Mesendoderm (in vitro differentiated cells): ENCODE measurements at regions not wholly inside any gene's neighbourhood (a gene's known extent, or its start where the extent isn't known, plus 50 kb on each side); places are given as distances from the start of the nearest gene placed in this dataset.

ENCODE experiments used
- DNase-seq: peaks from one replicate; pipeline ENCODE4 v3.0.0; 2013
- H2AK5ac ChIP-seq: 2 replicates; pipeline ENCODE4 v1.6.1; 2013; ENCODE audit warnings: low read length, inconsistent platforms
- H2BK120ac ChIP-seq: 2 replicates; pipeline ENCODE4 v1.6.1; 2013; ENCODE audit warnings: low read depth, mild to moderate bottlenecking, low read length, moderate library complexity, mixed read lengths
- H2BK15ac ChIP-seq: replicated peaks from 2 replicates; pipeline ENCODE4 v1.6.1; 2013; ENCODE audit warnings: low read depth, mild to moderate bottlenecking, moderate library complexity
- H2BK5ac ChIP-seq: 2 replicates; pipeline ENCODE4 v1.6.1; 2013; ENCODE audit warnings: low read length, inconsistent platforms
- H3K18ac ChIP-seq: 2 replicates; pipeline ENCODE4 v1.6.1; 2013; ENCODE audit warnings: mild to moderate bottlenecking, low read length, mixed read lengths
- H3K23ac ChIP-seq: one replicate; pipeline ENCODE4 v1.6.1; 2013; ENCODE audit warnings: low read length
- H3K27ac ChIP-seq: 2 replicates; pipeline ENCODE4 v1.5.1; 2013; ENCODE audit warnings: low read depth, mild to moderate bottlenecking, inconsistent platforms, low read length, moderate library complexity
- H3K27me3 ChIP-seq: 2 replicates; pipeline ENCODE4 v1.6.1; 2013; ENCODE audit warnings: low read length, control low read depth, mild to moderate bottlenecking, inconsistent platforms; ENCODE audit not compliant: insufficient read depth, poor library complexity
- H3K36me3 ChIP-seq: 2 replicates; pipeline ENCODE4 v1.6.1; 2013; ENCODE audit warnings: low read length, inconsistent platforms; ENCODE audit not compliant: control insufficient read depth, insufficient read depth
- H3K4ac ChIP-seq: one replicate; pipeline ENCODE4 v1.6.1; 2013; ENCODE audit warnings: low read depth, mild to moderate bottlenecking, low read length, moderate library complexity
- H3K4me1 ChIP-seq: 2 replicates; pipeline ENCODE4 v1.6.1; 2013; ENCODE audit warnings: low read depth, low read length, inconsistent platforms; ENCODE audit not compliant: control insufficient read depth
- H3K4me2 ChIP-seq: 2 replicates; pipeline ENCODE4 v1.6.1; 2013; ENCODE audit warnings: low read length
- H3K4me3 ChIP-seq: 2 replicates; pipeline ENCODE4 v1.5.1; 2013; ENCODE audit warnings: mild to moderate bottlenecking, low read length
- H3K56ac ChIP-seq: one replicate; pipeline ENCODE4 v1.6.1; 2013; ENCODE audit warnings: low read length
- H3K79me1 ChIP-seq: 2 replicates; pipeline ENCODE4 v1.6.1; 2013; ENCODE audit warnings: low read length, inconsistent platforms
- H3K79me2 ChIP-seq: 2 replicates; pipeline ENCODE4 v1.6.1; 2013; ENCODE audit warnings: mild to moderate bottlenecking, low read length; ENCODE audit not compliant: control insufficient read depth, insufficient read depth
- H3K9ac ChIP-seq: 2 replicates; pipeline ENCODE4 v1.6.1; 2013; ENCODE audit warnings: low read length, inconsistent platforms
- H4K5ac ChIP-seq: one replicate; pipeline ENCODE4 v1.6.1; 2013; ENCODE audit warnings: low read length
- H4K8ac ChIP-seq: one replicate; pipeline ENCODE4 v1.6.1; 2013; ENCODE audit warnings: low read depth, mild to moderate bottlenecking, control low read depth, low read length, moderate library complexity
- WGBS: extraction: QIAGEN DNeasy Blood & Tissue Kit; methylation state at CpG from one replicate; pipeline ENCODE4 v1.1.7; 2013; ENCODE audit warnings: low lambda C conversion rate, missing lambda C conversion rate; ENCODE audit not compliant: insufficient coverage; ENCODE audit errors: extremely low coverage; 5-methylcytosine and 5-hydroxymethylcytosine counted together

DNA sequence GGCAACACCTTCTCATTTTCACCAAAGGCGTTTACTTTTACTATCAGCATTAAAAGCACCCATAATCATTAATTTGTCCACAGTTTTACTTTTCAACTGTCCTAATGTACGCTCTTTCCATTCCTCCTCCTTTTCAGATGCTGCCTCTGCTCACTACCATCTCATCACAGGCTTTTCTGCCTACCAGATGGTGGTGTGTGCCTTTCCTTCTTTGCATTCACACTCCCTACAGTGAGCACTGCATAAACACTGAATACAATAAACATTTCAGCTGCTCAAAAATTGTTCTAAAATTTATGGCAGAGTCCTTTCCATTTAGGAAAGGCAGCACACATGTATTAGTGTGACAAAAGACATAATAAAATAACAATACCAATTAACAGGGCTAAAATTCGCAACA lies 435.7 kb downstream of the GXYLT1 start:
- Histone ChIP-seq H3K4ac (no peak overlapping the region), H4K5ac (no peak overlapping the region), H3K4me3 (no peak overlapping the region), H3K56ac (no peak overlapping the region), H3K79me1 (no peaks in the 10 kb centered on the region), H3K27ac (no peak overlapping the region), H2AK5ac (no peak overlapping the region), H3K27me3 (no peaks in the 10 kb centered on the region), H3K9ac (no peak overlapping the region), H3K18ac (no peak overlapping the region), H2BK15ac (peak overlapping the region; percentile 36), H3K23ac (no peak overlapping the region), H4K8ac (no peak overlapping the region), H3K36me3 (no peaks in the 10 kb centered on the region), H3K79me2 (no peaks in the 10 kb centered on the region), H3K4me1 (peaks cover 5% of the 10 kb centered on the region), H2BK120ac (no peak overlapping the region), H2BK5ac (no peak overlapping the region), H3K4me2 (no peak overlapping the region)
- no CpG with 5 or more reads among the region's 3 CpGs for WGBS
- peak; percentile 37 for DNase-seq

- Histone ChIP-seq H2AK5ac (no peak overlapping the region), H3K4me3 (no peak overlapping the region), H3K18ac (no peak overlapping the region), H4K5ac (no peak overlapping the region), H3K56ac (no peak overlapping the region), H3K79me2 (no peaks in the 10 kb centered on the region), H3K4me2 (no peak overlapping the region), H3K23ac (no peak overlapping the region), H2BK15ac (no peak overlapping the region), H3K9ac (no peak overlapping the region), H3K27ac (no peak overlapping the region), H3K36me3 (no peaks in the 10 kb centered on the region), H2BK5ac (no peak overlapping the region), H3K79me1 (no peaks in the 10 kb centered on the region), H2BK120ac (no peak overlapping the region), H3K4ac (no peak overlapping the region), H3K27me3 (no peaks in the 10 kb centered on the region), H3K4me1 (peaks cover 5% of the 10 kb centered on the region), H4K8ac (no peak overlapping the region)
- DNase-seq: no peak
- no CpG with 5 or more reads among the region's 1 CpG for WGBS
These were observed 438.3 kb downstream of the GXYLT1 start for GRCh38 chr12:41706376-41706775.

GRCh38 chr12:41701943-41702601 lies 442.6 kb downstream of the GXYLT1 start:
- no CpG with 5 or more reads among the region's 2 CpGs for WGBS

DNA sequence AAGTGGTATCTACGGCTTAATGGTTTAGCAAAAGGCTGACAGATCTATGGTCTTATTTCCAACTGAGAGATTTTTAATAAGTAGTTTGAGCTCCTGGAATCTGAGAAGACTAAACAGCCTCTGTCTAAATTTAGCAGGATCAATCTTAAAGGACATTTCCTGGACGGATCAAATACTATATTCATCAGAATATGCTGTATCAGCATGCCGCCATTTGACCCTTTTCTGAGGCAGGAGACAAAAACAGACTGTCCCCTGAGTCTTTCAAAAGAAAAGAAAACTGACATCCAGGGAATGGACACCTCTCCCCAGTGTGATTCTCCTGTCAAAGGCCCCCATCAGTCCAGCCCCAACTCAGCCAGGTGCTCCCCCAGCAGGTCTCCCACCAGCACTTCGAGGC lies 443.7 kb downstream of the GXYLT1 start:
- H3K4me2 ChIP-seq: no peak overlapping the region
- no peaks in the 10 kb centered on the region for H3K36me3 ChIP-seq
- H3K4ac ChIP-seq: no peak overlapping the region
- H3K9ac ChIP-seq: no peak overlapping the region
- WGBS: no CpG with 5 or more reads among the region's 4 CpGs
- no peak overlapping the region for H2BK15ac ChIP-seq
- H2BK120ac ChIP-seq: no peak overlapping the region
- no peaks in the 10 kb centered on the region for H3K79me2 ChIP-seq
- DNase-seq: no peak
- no peak overlapping the region for H3K23ac ChIP-seq
- H4K8ac ChIP-seq: no peak overlapping the region
- no peak overlapping the region for H3K27ac ChIP-seq
- no peaks in the 10 kb centered on the region for H3K79me1 ChIP-seq
- H3K4me3 ChIP-seq: no peak overlapping the region
- H2AK5ac ChIP-seq: no peak overlapping the region
- H3K4me1 ChIP-seq: no peaks in the 10 kb centered on the region
- H3K56ac ChIP-seq: no peak overlapping the region
- H3K18ac ChIP-seq: no peak overlapping the region
- no peaks in the 10 kb centered on the region for H3K27me3 ChIP-seq
- no peak overlapping the region for H2BK5ac ChIP-seq
- no peak overlapping the region for H4K5ac ChIP-seq

More at GRCh38 chr12:41701943-41702601, 442.6 kb downstream of the GXYLT1 start:
- Histone ChIP-seq H3K4ac (no peak overlapping the region), H3K36me3 (no peaks in the 10 kb centered on the region), H2AK5ac (no peak overlapping the region), H2BK15ac (no peak overlapping the region), H3K27me3 (no peaks in the 10 kb centered on the region), H3K56ac (no peak overlapping the region), H3K9ac (no peak overlapping the region), H3K27ac (no peak overlapping the region), H3K18ac (no peak overlapping the region), H3K4me1 (no peaks in the 10 kb centered on the region), H2BK5ac (no peak overlapping the region), H3K23ac (no peak overlapping the region), H4K5ac (no peak overlapping the region), H2BK120ac (no peak overlapping the region), H3K79me1 (no peaks in the 10 kb centered on the region), H4K8ac (no peak overlapping the region), H3K4me2 (no peak overlapping the region), H3K79me2 (no peaks in the 10 kb centered on the region), H3K4me3 (no peak overlapping the region)
- no peak for DNase-seq

GRCh38 chr12:41699658-41700057 lies 445.0 kb downstream of the GXYLT1 start:
- Histone ChIP-seq H3K18ac (no peak overlapping the region), H3K79me1 (no peaks in the 10 kb centered on the region), H3K56ac (no peak overlapping the region), H3K9ac (no peak overlapping the region), H3K4me1 (no peaks in the 10 kb centered on the region), H2BK120ac (no peak overlapping the region), H4K5ac (no peak overlapping the region), H3K23ac (no peak overlapping the region), H2BK15ac (no peak overlapping the region), H3K27ac (no peak overlapping the region), H3K27me3 (no peaks in the 10 kb centered on the region), H3K79me2 (no peaks in the 10 kb centered on the region), H3K4ac (no peak overlapping the region), H3K4me3 (no peak overlapping the region), H2BK5ac (no peak overlapping the region), H3K36me3 (no peaks in the 10 kb centered on the region), H2AK5ac (no peak overlapping the region), H3K4me2 (no peak overlapping the region), H4K8ac (no peak overlapping the region)
- DNase-seq: no peak
- WGBS: no CpG with 5 or more reads among the region's 3 CpGs

DNA sequence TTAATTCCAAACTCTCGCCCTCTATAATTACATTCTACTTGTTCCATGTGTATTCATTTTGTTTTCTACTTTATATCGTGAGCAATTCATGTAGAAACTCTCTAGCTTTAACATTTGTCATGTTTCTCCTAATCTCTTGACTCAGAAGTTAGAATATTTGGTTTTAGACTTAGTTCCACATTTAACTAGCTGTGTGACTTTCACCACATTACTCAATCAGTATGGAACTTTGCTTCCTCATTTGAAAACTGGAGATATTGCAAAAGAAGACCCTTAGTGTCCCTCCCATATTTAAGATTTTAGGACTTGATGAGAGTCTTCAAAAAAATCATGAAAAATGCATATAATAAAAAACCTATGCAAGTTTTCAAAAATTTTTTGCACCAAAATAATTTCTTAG lies 447.5 kb downstream of the GXYLT1 start:
- H3K27ac ChIP-seq: no peak overlapping the region
- H3K4ac ChIP-seq: no peak overlapping the region
- H2BK5ac ChIP-seq: no peak overlapping the region
- no peaks in the 10 kb centered on the region for H3K79me1 ChIP-seq
- no peaks in the 10 kb centered on the region for H3K4me1 ChIP-seq
- H3K9ac ChIP-seq: no peak overlapping the region
- no peak overlapping the region for H3K56ac ChIP-seq
- H2BK15ac ChIP-seq: no peak overlapping the region
- peaks cover 3% of the 10 kb centered on the region for H3K27me3 ChIP-seq
- H3K23ac ChIP-seq: no peak overlapping the region
- no peak for DNase-seq
- no peak overlapping the region for H2AK5ac ChIP-seq
- no peaks in the 10 kb centered on the region for H3K79me2 ChIP-seq
- H4K8ac ChIP-seq: no peak overlapping the region
- no peak overlapping the region for H3K18ac ChIP-seq
- no peak overlapping the region for H3K4me2 ChIP-seq
- H2BK120ac ChIP-seq: no peak overlapping the region
- H4K5ac ChIP-seq: no peak overlapping the region
- H3K36me3 ChIP-seq: no peaks in the 10 kb centered on the region
- no peak overlapping the region for H3K4me3 ChIP-seq
- WGBS: no CpG with 5 or more reads among the region's 2 CpGs
